GM21717 (cell line): ENCODE measurements at regions not wholly inside any gene's neighbourhood (a gene's known extent, or its start where the extent isn't known, plus 50 kb on each side); places are given as distances from the start of the nearest gene placed in this dataset.
A peak's percentile ranks its signal among the peaks of the same experiment; 100 is the strongest.

Experiments used
- ATAC-seq: cut with Tn5 transposase; IDR thresholded peaks from one replicate; pipeline ENCODE4 v1.9.1; 2021; ENCODE audit warnings: mild to moderate bottlenecking, moderate library complexity; ENCODE audit not compliant: unreplicated experiment

DNA sequence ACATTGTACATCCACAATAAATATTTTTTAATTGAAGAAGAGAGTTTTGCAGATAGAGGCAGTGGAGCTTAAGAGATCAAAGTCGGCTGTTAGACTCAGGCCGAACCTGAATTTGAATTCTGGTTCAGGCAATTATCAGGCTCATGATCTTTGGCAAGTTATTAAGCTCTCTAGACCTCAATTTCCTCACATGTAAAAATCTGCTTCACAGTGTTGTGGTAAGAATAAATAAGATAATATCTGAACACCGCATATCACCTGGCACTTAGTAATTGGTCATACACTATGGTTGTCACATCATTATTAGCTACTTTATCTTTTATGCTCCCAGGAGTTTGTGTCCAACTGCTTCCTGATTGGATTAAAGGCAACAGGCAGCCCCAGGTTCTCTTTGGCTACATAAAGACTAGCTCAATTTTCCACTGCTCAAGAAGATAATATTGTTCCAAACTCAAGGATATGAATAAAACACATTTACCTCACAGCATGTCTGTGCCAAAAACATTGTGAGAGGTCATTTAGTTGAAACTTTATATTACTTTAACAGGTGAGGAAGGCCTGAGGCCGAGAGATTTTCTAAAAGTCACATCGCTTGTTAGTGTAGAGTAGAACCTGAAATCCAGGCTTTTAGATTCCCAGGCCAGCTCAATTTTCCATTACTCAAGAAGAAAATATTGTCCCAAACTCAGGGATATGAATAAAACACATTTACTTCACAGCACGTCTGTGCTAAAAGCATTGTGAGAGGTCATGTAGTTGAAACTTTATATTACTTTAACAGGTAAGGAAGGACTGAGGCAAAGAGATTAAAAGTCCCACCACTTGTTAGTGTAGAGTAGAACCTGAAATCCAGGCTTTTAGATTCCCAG, 289.2 kb upstream of the PTGER4 start:
- ATAC-seq: no peak

DNA sequence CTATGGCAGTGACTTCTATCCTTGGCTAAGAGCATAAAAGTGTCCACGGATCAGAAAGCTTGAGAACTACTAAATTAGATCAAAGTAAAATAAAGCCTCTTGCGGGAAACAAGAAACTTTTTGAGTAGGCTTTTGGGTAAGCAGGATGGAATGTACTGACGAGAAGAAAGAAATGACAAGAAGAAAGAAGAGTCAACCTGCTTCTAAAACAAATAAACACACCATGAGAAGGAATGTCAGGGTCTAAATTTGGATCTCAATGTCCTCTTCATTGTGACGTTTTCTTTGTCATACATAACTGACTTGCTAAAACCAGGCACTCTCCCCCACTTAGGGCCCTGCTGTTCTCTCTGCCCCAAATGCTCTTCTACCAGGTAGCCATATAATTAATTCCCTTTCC, 290.1 kb upstream of the PTGER4 start:
- ATAC-seq: no peak

DNA sequence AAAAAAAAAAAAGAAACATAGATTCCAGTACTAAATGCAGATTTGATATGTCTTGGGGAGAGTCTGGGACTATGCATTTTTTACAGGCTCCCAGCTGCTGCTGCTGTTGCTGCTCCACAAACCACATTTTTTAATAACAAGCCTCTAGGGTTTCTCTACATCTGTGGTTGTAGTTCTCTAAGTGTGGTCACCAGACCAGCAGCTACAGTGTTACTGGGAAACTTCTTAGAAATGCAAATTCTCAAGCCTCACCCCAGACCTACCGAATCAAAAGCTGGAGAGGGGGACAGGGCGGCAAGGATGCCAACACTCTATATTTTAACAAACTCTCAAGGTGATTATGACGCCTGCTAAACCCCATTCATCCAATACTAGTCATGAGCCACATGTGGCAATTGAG, 293.4 kb upstream of the PTGER4 start:
- peak; percentile 86 for ATAC-seq

DNA sequence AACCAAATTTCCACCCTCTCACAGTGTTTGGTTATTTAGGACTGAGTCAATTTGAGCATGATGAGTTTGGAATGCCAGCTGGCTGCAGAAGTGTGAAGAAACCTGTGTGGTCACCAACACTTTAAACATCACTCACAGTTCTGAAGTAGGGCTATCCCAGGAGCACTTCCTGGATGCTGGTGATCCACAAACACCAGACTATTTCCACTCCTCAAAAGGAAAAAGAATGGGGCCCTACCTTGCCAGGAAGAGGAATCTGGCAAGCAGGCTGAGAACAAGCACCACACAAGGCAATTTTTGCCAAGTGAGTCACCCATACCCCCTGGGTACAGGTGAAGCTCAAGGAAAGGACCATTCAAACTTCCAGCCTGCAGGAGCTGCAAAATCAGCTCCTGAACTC, 294.2 kb upstream of the PTGER4 start:
- no peak for ATAC-seq

DNA sequence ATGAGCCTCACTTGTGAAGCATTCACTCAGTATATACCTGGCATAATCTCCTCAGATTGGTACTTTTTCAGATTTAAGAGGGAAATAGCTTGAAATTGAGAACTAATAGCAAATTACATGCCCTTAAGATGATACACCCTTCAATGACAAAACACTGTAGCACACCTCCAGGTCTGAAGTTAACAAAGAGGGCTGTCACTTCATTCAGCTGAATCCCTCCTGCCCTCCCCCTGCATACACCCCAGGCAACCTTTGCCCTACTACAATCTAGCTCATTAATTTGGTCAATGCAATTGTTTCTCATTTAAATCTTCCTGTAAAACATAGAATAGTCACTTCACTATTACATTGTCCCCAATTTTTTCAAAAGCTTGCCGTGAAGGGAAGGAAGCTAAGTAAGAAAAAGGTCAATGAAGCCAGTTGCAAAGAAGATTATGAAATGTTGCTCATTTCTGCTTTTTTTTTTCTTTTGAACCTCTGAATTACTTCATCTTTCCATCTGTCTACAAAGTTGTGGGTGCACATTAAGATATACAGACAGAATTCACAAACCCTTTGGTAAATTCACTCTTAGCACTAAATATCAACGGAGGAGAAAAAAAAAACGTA, 294.8 kb upstream of the PTGER4 start:
- no peak for ATAC-seq

DNA sequence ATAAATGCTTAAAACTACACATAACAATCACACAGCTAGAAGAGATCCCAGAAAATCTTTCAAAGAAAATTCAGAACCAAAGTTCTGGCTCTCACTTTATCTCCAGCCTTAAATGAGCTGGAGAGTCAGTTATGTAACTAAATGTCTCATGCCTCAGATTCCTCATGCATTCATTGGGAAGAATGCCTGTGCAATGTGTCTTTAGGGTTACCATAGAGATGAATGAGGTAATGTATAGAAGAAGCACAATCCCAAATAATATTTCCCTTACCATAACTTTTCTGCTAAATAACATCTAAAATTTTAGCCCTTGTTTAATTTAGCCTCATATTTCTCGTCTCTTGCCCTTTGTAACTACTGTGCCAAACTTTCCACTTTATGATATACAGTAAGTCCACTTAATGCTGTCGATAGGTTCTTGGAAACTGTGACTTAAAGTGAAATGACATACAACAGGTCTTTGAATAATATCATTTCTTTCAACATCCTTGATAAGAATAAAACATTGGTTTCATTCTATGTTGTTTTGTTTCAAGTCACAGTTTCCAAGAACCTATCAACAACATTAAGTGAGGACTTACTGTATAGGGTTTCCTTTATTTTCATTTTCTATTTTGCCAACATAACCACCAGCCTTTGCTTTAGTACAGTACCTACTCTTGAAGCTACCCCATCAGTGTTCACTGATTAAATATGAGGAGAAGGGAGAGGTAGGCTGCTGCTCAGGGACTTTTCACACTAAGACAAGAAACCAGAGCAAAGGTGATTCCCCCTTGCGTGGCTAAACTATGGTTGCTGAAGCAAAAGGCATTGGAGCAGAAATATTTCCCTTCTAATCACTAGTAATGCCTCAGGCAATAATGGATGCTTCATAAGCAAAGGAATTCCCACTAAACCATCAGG, 295.7 kb upstream of the PTGER4 start:
- peak; percentile 48 for ATAC-seq

DNA sequence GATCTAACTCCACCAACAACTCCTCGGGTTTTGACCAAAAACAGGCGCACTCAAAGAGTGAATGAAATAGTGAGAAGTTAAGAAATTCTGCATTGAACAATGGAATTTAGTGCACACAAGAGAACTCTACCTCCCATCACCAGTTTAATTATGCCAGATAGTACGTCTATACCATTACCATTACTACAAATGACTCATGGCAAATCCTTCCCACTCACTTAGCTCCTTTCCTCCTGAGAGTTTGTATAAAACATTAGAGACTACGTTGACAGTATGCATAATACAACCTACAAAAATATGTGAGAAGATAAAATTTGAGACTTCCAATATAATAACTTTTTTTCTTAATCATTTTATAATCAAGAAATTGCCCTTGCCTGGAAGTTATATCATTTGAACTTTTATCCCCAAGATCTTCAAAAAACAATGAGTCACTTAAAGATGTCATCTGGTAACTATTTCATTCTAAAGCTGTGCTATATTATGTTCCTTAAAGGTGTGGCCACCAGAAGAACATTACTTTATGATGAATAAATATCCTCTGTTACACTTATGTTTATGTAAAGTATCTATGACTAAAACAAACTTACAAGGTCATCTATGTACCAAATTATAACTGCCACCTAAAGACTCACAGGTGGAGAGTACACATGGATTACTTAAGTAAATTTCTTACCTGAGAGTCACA, 297.9 kb upstream of the PTGER4 start:
- ATAC-seq: no peak

DNA sequence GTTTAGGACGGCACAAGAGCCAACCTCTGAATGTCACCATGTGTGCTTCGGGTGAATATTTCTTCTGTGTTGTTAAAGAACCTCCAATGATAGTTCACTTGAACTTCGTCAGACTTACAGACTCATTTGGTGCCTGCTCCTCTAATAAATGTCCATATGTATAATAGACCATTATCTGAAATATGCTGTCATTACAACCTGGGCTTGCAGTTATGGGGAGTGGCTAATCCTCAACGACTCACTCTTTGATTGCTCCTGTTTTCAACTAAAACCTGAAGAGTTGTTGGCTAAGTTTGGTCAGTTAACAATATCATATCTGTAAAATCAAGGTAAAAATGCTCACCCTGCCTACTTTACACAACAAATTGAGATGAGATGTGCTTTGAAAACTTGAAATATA, 298.7 kb upstream of the PTGER4 start:
- ATAC-seq: no peak

DNA sequence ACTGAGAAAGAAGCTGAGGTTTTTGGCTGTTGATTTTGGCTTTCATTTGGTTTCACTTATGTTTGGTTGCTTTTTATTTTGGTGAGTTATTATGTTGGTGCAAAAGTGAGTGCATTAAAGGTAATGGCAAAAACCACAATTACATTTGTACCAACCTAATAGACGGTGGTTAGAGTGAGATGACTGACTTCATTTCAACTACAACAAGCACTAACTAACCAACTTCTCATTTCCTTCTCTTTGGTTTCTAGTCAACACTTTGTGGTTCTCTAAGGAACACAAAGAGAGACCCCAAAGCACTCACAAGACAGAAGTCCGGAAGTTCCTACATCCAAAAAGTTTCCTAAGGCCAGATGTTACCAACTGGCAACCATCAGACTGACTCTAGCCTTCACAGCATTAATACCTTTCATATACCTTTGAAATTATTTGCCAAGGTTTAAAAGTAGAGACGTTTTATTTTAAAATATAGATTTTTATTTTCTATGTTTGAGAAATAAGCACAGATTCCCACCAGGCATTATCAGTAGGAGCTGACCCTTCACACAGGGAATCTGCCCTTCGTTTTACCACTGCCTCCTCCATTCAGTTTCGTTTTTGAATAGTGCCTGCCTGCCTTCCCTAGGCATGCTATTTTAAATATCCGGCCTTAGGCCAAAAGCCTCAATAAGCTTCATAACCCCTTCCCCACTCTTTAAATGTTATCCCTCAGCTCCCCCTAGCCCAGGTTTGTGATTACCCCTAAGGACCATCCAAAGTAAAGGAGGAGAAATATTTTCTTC, 301.1 kb upstream of the PTGER4 start:
- ATAC-seq: peak; percentile 69

DNA sequence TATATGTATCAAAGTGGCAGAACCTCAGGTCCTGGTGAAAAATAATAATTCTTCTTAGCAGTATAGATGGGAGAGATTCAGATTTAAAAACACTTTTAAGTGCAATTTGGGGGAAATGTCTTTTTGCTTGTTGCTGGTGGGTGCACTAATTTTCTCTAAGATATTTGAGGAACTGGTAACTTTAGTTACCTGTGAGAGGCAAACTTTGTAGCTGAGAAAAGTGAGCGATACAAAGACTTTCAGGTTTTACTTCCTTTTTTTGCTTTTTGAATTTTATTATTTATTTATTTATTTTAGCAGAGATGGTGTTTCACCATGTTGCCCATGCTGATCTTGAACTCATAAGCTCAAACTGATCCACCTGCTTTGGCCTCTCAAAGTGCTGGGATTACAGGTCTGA, 303.1 kb upstream of the PTGER4 start:
- ATAC-seq: peak; percentile 64

DNA sequence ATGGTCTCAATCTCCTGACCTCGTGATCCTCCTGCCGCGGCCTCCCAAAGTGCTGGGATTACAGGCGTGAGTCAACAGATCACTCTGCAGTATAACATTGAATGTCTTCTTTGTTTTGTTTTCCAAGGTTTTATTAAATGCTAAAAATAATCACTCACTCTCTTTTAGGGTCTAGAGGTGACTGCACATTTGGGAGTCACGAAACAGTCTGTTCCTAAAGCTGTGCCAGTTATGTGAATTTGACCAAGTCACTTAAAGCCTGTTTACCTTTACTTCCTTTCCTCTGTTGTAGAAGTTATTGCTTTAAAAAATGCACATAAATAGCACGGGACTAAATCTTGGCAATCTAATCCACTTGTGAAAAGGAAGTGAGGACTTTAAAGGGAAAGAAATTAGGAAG, 304.9 kb upstream of the PTGER4 start:
- ATAC-seq: no peak

DNA sequence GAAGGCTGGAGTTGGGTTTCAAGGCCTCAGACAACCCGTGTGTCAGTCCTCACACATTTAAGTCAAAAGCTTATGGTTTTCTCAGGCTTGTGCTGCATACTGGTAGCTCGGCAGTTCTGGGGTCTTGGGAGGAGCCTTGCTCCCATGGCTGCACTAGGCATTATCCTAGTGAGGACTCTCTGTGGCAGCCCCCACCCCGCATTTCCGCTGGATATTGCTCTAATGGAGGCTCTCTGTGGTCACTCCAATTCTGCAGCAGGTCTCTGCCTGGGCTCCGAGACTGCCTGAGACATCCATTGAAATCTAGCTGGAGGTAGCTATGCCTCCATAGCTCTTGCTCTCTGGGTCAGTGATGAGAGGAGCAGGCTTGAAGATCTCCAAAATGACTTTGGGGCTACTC, 311.5 kb upstream of the PTGER4 start:
- ATAC-seq: no peak

DNA sequence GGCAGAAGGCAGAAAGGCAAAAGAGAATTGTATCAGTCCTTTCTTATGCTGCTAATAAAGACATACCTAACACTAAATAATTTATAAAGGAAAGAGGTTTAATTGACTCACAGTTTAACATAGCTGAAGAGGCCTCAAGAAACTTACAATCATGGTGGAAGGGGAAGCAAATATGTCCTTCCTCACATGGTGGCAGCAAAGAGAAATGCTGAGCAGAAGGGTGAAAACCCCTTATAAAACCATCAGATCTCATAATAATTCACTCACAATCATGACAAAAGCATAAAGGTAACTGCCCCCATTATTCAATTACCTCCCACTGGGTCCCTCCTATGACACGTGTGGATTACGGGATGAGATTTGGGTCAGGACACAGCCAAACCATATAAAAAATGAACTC, 312.5 kb upstream of the PTGER4 start:
- no peak for ATAC-seq

DNA sequence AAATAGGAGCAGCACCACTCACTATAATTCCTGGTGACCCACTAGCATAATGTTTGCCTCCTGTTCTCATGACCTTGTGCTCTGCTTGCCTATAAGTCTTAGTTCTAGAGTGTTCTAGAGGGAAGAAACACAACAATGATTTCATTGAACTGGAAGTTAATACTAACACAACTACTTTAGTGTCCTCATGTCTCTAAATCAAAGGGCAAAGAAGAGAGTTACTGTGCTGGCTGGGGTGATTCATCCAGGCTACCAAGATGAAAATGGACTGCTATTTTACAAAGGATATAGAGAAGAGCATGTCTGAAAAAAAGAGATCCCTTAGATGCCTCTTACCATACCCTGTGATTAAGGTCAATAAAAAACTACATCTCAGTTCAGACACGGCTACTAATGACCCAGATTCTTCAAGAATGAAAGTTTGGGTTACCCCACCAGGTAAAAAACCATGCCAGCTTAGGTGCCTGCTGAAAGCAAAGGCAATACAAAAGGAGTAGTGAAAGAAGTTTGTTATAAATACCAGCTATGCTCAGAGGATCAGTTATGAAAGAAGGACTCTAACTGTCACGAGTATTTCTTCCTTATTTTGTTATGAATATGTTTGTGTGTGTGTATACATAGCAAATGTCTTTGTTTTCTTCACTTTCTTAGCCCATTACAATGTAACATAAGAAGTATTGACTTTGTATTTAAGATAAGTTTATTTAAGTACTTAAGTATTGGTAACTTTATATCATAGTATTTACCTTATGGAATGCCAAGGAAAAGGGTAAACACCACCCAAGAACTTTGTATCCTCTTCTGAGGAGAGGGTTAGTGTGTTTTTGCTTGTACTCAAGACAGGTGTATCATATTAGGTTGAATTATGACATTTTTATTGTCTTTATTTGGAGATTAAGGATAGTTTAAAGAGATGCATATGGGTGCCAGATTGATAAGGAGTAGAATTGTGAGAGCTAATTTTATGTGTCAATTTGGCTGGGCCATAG, 314.1 kb upstream of the PTGER4 start:
- ATAC-seq: peak; percentile 86

DNA sequence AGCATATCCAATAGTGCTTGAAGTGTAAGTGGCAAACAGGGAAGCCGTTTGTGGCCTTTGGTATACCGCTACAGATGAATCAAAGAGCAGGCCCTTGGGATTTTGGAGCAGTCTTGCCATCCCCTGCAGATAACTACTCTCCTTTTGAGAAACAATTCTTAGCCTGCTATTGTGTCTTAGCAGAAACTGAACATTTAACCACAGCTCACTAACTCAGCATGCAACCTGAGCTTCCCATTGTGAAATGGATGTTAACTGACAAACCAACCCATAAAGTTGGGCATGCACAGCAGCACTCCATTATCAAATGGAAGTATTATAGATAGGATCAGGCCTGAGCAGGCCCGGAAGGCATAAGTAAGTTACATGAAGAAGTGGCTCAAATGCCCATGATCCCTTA, 315.3 kb upstream of the PTGER4 start:
- no peak for ATAC-seq

DNA sequence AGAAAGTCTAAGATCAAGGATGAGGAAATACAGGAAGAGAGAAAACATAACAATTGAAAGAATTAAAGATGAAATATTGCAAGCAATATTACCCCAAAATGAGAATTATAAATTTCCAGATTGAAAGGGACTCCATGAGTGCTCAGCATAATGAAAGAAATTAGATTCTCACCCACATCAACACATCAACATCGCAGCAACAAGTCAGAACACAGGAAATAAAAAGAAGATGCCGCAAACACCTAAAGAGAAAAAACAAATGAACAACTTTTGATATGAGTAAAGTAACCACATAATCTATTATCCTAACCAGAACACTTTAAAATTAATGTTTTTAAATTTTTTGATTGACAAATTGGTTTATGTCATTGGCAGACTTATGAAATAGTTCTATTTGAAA, 318.3 kb upstream of the PTGER4 start:
- no peak for ATAC-seq

DNA sequence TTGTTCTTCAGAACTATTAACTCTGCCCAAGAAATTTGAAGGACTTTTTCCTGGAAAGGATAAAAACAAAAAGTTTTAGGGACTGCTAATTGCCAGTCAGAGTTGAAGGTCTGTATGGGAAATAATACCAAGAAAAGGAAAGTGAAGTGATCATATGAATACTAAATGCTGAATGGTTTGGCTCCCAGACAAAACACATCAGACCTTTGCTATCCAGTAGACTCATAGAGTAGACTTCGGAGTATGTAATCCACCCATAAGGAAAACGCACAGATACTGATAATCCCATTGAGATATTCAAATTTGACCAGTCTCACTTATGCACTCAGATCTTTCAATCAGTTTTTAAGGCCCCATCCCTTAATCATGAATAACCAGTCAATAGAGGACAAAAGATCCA, 319.0 kb upstream of the PTGER4 start:
- ATAC-seq: no peak

DNA sequence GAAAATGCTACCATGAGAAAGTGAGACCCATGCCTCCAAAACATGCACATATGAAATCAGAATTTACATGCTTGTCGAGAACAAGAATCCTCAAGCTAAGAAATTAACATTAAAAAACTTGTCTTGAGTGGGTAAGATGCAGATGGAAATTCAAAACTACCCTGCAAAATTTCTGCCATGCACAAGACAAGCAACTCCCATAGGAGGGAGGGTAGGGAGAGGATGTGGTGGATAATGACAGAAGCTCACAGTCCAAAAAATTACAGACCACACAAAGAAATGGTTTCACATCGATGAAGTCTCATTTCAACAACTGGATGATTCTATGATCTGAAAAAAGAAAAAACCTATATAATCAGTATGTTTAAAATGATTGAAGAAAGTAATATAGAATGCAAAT, 319.9 kb upstream of the PTGER4 start:
- ATAC-seq: no peak

DNA sequence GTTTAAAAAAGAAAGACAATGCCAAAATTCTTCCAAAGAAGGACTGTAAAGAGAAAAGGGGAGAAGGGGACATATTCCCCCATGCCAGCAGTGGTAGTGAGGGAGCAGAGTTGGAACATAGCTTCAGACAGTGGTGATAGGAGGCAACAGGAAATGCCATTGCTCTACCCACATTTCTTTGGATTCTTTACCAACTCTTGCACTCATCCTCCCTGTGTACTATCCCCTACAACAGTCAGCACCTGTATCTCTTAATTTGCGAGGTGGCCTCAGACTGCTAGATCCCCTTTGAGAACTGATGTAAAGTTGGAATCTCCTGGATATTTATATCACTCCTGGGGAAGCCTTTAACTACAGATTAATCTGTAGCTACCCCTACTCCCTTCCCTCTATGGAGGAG, 320.6 kb upstream of the PTGER4 start:
- no peak for ATAC-seq
